GM21390 (cell line): ENCODE measurements at regions not wholly inside any gene's neighbourhood (a gene's known extent, or its start where the extent isn't known, plus 50 kb on each side); places are given as distances from the start of the nearest gene placed in this dataset.
A peak's percentile ranks its signal among the peaks of the same experiment; 100 is the strongest.

ENCODE experiments used
- ATAC-seq: cut with Tn5 transposase; IDR thresholded peaks from one replicate; pipeline ENCODE4 v1.9.1; 2021; ENCODE audit not compliant: unreplicated experiment

- no peak for ATAC-seq
Measured at GRCh38 chr16:73326221-73326620, 278.3 kb upstream of the ZFHX3 start.

DNA sequence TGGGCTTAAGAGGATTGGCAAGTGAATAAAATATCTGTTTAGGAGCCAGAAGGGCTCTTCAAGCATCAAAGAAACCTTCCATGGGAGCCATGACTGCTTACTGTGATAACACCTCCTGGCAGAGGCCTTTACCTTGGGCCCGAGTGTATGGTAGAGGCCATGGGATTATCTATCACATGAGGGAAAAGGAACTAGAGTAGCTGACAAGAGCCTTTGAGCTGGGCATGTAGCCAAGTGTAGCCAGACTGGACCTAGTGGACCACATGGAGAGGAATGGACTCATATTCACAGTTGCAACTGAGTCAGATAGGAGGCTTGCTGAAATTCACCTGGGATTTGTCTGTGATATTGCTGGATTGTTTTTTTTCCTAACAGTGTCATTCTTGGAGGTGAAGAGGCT lies 276.0 kb upstream of the ZFHX3 start:
- no peak for ATAC-seq

DNA sequence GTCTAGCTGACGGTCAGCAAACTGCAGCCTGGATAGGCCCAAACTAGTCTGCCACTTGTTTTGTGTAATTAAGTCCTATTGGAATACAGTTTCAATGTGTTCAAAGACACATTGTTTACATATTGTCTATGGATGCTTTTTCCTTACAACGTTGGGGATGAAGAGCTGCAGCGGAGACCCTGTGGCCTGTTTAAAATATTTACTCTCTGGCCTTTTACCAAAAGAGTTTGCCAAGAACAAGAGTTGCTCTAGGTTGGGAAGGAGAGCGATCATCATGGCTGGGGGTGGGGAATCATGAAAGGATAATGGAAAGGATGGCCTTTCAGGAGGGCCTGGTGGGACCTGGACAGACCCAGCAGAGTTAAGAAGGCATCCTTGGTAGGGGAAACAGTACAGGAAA lies 274.9 kb upstream of the ZFHX3 start:
- no peak for ATAC-seq

DNA sequence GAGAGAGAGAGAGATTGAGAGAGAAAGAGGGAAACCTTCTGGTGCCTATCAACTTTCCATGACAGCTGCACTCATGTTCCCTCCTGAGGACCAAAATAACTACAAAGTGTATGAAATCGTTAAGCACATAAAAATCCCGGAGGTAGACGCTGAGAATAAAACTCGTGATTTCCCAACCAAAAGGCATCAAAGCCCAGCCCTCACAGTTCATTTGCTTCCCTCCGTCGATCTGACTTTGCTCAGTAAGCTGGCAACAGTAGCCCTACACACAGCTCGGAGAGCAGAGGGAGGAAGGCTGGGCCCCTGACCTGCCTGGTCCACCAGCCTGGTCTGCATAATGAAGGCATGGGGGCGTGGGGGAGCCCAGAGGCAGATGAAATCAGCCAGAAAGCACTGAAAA lies 273.9 kb upstream of the ZFHX3 start:
- no peak for ATAC-seq

- no peak for ATAC-seq
Measured at GRCh38 chr16:73319737-73320136, 271.8 kb upstream of the ZFHX3 start.

- no peak for ATAC-seq
Measured at GRCh38 chr16:73319261-73319660, 271.3 kb upstream of the ZFHX3 start.

- ATAC-seq: no peak
Measured at GRCh38 chr16:73317321-73317857, 269.5 kb upstream of the ZFHX3 start.

- ATAC-seq: peak; percentile 72
Measured at GRCh38 chr16:73315645-73316044, 267.7 kb upstream of the ZFHX3 start.

- ATAC-seq: no peak
Measured at GRCh38 chr16:73313950-73314349, 266.0 kb upstream of the ZFHX3 start.

DNA sequence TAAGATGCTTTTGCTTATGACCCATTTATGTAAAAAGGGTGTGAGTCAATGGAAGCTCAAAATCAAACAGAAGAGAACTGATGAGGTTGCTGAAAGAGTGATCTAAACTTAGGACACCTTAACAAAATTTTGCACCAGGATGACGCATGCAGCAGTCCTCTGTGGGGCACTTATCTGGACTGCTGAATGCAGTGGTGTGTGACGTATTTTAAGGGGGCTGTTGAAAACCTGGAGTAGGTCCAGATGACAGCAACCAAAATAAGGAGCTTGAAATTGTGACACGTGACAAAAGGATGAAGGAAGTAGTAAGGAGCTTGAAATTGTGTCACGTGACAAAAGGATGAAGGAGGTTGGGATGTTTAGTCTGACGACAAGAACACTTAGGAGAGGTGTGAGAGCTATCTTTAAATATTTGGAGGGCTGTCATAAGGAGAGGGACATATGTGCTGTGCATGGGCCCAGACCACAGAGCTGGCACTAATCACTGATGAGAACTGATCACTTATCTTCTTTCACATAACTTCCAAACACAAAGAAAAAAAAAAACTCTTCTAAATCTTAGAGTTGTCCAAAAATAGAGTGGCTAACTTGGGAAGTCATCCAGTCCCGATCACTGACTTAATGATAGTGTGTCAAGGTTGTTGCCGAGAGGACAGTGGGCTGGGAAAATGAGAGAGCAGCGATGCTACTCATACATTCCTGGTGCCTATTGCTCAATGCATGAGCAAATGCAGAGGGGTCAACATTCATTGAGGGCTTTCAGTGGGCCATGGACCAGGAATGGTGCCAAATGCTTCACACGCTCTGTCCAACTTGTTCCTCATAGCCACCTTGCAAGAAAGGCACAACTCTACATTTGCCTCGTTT lies 264.2 kb upstream of the ZFHX3 start:
- ATAC-seq: no peak

DNA sequence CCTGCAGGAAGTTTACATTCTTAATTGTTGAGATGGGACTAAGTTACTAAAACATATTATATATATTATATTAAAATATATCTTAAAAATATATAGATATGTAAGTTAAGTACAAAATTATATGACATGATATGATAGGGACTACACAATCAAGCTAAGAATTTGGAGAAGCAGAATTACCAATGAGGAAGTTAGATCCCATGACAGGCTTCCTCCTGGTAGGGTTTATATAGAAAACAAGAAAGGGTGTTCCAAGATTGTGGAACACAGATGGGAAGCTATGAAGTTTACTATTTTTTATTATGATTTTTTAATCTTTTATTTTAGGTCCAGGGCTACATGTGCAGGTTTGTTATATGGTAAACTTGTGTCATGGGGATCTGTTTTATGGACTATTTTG lies 260.8 kb upstream of the ZFHX3 start:
- ATAC-seq: no peak

GRCh38 chr16:73306901-73307413 lies 259.0 kb upstream of the ZFHX3 start:
- ATAC-seq: no peak

DNA sequence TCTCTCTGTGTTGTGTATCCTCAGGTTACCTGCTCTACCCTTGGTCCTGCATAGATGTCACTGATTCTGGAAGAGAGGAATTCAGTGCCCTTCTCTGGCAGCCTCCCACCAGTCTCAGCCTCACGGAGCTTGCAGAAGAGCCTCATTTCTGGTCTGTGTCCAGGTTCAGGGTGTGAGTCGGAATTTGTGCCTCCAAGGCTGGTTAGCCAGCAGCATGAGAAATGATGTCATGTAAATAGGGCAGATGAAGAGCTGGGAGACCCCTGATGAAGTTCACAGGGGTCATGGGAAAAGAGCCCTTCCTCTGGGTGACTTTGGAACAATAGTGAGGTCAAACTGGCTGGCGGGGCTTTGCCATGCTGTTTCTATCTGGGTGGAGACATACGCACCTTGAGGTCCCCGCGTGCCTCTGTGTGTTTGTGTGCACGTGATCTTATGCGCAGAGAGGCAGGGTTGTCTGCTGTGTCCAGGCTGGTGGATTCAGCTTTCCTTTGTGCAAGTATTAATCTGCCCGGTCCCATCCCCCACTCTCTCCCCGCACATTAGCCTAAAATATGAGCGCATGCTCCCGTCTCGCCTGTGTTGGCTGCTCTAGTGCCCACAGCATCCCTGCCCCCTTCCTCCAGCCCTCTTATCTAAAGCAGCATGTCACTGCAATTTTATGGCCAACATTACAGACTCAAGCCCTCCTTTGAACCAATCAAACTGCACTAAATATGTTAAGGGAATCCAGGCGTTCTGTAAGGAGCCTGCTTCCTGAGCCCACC lies 256.3 kb upstream of the ZFHX3 start:
- ATAC-seq: no peak

- no peak for ATAC-seq
Measured at GRCh38 chr16:73302942-73303341, 255.0 kb upstream of the ZFHX3 start.

DNA sequence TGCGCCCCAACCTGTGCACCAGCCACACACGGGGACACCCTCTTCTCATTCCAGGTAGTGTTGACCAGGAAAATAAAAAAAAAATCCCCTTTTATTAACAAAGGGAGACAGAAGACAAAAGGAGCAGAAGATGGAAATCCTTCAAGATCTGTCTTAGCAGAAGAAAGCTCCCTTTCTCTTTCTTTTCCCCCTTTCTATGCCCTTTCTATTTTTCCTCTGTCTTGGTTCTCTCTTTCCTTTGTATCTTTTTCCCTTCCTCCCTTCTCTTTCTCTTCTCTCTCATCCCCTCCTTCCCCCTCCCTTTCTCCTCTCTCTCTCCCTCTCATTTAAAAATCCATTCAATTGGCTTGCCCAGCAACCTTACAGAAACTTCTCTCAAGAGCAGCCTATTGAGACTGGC lies 254.1 kb upstream of the ZFHX3 start:
- no peak for ATAC-seq

- ATAC-seq: no peak
Measured at GRCh38 chr16:73299346-73299745, 251.4 kb upstream of the ZFHX3 start.

DNA sequence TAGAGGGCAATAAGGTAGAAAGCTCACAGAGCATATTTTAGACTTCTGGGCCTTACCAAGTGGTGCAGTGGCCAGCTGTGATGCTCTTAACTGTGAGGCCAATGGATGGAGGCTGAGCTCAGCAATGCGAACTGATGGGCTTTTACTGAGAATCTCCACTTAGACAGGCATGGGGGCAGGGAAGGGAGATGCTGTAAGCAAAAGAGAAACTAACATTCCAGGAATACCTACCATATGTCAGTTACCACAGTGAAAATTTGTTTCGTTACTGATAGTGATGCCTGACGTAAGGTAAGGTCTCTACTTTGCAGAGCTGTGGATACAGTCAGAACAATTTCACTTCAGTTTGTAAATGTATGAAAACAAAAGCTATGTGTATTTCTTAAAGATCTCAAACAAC lies 250.6 kb upstream of the ZFHX3 start:
- peak; percentile 65 for ATAC-seq

GRCh38 chr16:73290258-73290657 lies 242.3 kb upstream of the ZFHX3 start:
- no peak for ATAC-seq

GRCh38 chr16:73289232-73289631 lies 241.3 kb upstream of the ZFHX3 start:
- ATAC-seq: peak; percentile 81

DNA sequence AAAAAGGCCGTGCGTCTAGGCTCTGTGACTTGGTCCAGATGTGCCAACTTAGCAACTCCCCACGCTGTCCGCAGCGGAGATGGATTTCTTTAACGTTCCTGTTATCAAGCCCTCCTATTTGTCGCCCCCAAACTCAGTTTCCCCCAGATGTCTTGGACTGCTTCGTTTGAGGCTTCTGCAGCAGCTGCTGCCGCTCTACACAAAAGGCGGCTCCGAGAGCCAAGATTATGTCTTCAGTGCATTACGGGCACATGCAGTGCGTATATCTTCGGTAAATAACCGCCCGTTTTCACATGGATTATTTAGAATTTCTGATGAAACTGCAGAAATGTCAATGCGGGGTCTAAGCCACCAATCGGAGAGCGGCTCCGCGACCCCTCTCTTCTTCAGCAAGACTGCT lies 240.6 kb upstream of the ZFHX3 start:
- no peak for ATAC-seq

GRCh38 chr16:73287859-73288405 lies 240.0 kb upstream of the ZFHX3 start:
- no peak for ATAC-seq
